Neural crest cell (in vitro differentiated cells): ENCODE measurements at regions not wholly inside any gene's neighbourhood (a gene's known extent, or its start where the extent isn't known, plus 50 kb on each side); places are given as distances from the start of the nearest gene placed in this dataset.
A peak's percentile ranks its signal among the peaks of the same experiment; 100 is the strongest.

Source experiments
- DNase-seq: peaks from one replicate; pipeline ENCODE4 v3.0.0; 2021; ENCODE audit warnings: low read depth, mixed read lengths, low spot score
- H3K27ac Mint-ChIP-seq: one replicate; pipeline ENCODE4 v1.8.0; 2021; ENCODE audit warnings: mild to moderate bottlenecking, mixed read lengths; ENCODE audit not compliant: unreplicated experiment
- H3K27me3 Mint-ChIP-seq: 2 replicates; pipeline ENCODE4 v1.8.0; 2021; ENCODE audit warnings: low read depth, mild to moderate bottlenecking, mixed read lengths
- H3K36me3 Mint-ChIP-seq: 2 replicates; pipeline ENCODE4 v1.8.0; 2021; ENCODE audit warnings: low read depth, mild to moderate bottlenecking, mixed read lengths
- H3K4me1 Mint-ChIP-seq: 2 replicates; pipeline ENCODE4 v1.8.0; 2021; ENCODE audit warnings: mixed read lengths
- H3K4me3 Mint-ChIP-seq: one replicate; pipeline ENCODE4 v1.8.0; 2021; ENCODE audit warnings: mild to moderate bottlenecking, mixed read lengths
- H3K9me3 Mint-ChIP-seq: 2 replicates; pipeline ENCODE4 v1.8.0; 2021; ENCODE audit warnings: mixed read lengths
- CTCF ChIP-seq: fragments of 200-600 bp; sonication (generic); conservative IDR thresholded peaks from 2 replicates; pipeline ENCODE4 v1.5.0; 2021; ENCODE audit warnings: antibody characterized with exemption, mild to moderate bottlenecking

GRCh38 chr11:37642296-37642695 is 1044.3 kb upstream of the RAG2 start:
- Mint-ChIP-seq H3K27me3 (no peaks in the 10 kb centered on the region), H3K4me1 (no peaks in the 10 kb centered on the region), H3K9me3 (peaks cover 3% of the 10 kb centered on the region), H3K36me3 (peaks cover 2% of the 10 kb centered on the region), H3K27ac (no peak overlapping the region), H3K4me3 (no peak overlapping the region)
- DNase-seq, result no peak
- TF ChIP-seq CTCF, result no peak

GRCh38 chr11:37632748-37633147 is 1034.7 kb upstream of the RAG2 start:
- peaks cover 3% of the 10 kb centered on the region for H3K36me3 Mint-ChIP-seq
- H3K27ac Mint-ChIP-seq, result no peak overlapping the region
- no peaks in the 10 kb centered on the region for H3K27me3 Mint-ChIP-seq
- H3K9me3 Mint-ChIP-seq, result peaks cover 19% of the 10 kb centered on the region
- TF ChIP-seq CTCF, result no peak
- no peak for DNase-seq
- H3K4me3 Mint-ChIP-seq, result no peak overlapping the region
- no peaks in the 10 kb centered on the region for H3K4me1 Mint-ChIP-seq

GRCh38 chr11:37630866-37631265 is 1032.8 kb upstream of the RAG2 start:
- Mint-ChIP-seq H3K27ac (no peak overlapping the region), H3K4me3 (no peak overlapping the region)

GRCh38 chr11:37623778-37624177 is 1025.7 kb upstream of the RAG2 start:
- peaks cover 6% of the 10 kb centered on the region for H3K36me3 Mint-ChIP-seq
- DNase-seq, result no peak
- no peak overlapping the region for H3K4me3 Mint-ChIP-seq

More at GRCh38 chr11:37630866-37631265, 1032.8 kb upstream of the RAG2 start:
- Mint-ChIP-seq H3K27me3 (no peaks in the 10 kb centered on the region), H3K4me1 (no peaks in the 10 kb centered on the region), H3K36me3 (peaks cover 3% of the 10 kb centered on the region), H3K9me3 (peaks cover 16% of the 10 kb centered on the region)
- no peak for TF ChIP-seq CTCF
- no peak for DNase-seq

GRCh38 chr11:37621662-37622061 is 1023.6 kb upstream of the RAG2 start:
- no peaks in the 10 kb centered on the region for H3K27me3 Mint-ChIP-seq
- no peak overlapping the region for H3K27ac Mint-ChIP-seq
- peaks cover 11% of the 10 kb centered on the region for H3K9me3 Mint-ChIP-seq
- peaks cover 18% of the 10 kb centered on the region for H3K36me3 Mint-ChIP-seq
- peaks cover 29% of the 10 kb centered on the region for H3K4me1 Mint-ChIP-seq
- H3K4me3 Mint-ChIP-seq, result no peak overlapping the region
- TF ChIP-seq CTCF, result no peak
- no peak for DNase-seq

More at GRCh38 chr11:37623778-37624177, 1025.7 kb upstream of the RAG2 start:
- peaks cover 24% of the 10 kb centered on the region for H3K4me1 Mint-ChIP-seq
- H3K27me3 Mint-ChIP-seq, result no peaks in the 10 kb centered on the region
- H3K27ac Mint-ChIP-seq, result no peak overlapping the region
- peaks cover 4% of the 10 kb centered on the region for H3K9me3 Mint-ChIP-seq
- TF ChIP-seq CTCF, result no peak

GRCh38 chr11:37616291-37616690 is 1018.3 kb upstream of the RAG2 start:
- peaks cover 21% of the 10 kb centered on the region for H3K36me3 Mint-ChIP-seq
- peak overlapping the region; percentile 40 for H3K27ac Mint-ChIP-seq
- peaks cover 21% of the 10 kb centered on the region for H3K9me3 Mint-ChIP-seq
- no peak for TF ChIP-seq CTCF
- no peak overlapping the region for H3K4me3 Mint-ChIP-seq
- H3K27me3 Mint-ChIP-seq, result no peaks in the 10 kb centered on the region
- DNase-seq, result no peak
- H3K4me1 Mint-ChIP-seq, result peaks cover 26% of the 10 kb centered on the region
